ENCODE measurements at regions not wholly inside any gene's neighbourhood (a gene's known extent, or its start where the extent isn't known, plus 50 kb on each side); places are given as distances from the start of the nearest gene placed in this dataset.

DNA sequence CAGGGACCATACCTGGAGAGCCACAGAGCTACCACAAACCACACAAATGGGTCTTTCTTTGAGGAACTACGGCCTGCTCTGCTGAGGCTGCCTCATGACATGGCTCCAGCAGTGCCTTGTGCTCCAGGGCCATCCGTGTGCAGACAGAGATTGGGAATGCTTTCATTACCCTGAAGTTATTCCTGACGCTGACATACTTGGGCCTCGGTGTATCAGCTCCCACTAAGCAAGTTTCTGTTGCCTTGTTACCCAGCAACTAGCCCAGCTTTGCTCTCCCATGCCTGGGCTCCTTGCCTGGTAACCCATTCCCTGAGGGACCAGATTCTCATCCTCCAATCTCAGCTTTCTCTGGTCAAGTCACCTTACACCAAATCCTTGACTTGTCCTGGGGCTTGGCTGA lies 80.3 kb upstream of the FZD7 start:
- no peak for DNase-seq
- peaks cover 21% of the 10 kb centered on the region for H3K27me3 Mint-ChIP-seq
- TF ChIP-seq, protein P1, sequence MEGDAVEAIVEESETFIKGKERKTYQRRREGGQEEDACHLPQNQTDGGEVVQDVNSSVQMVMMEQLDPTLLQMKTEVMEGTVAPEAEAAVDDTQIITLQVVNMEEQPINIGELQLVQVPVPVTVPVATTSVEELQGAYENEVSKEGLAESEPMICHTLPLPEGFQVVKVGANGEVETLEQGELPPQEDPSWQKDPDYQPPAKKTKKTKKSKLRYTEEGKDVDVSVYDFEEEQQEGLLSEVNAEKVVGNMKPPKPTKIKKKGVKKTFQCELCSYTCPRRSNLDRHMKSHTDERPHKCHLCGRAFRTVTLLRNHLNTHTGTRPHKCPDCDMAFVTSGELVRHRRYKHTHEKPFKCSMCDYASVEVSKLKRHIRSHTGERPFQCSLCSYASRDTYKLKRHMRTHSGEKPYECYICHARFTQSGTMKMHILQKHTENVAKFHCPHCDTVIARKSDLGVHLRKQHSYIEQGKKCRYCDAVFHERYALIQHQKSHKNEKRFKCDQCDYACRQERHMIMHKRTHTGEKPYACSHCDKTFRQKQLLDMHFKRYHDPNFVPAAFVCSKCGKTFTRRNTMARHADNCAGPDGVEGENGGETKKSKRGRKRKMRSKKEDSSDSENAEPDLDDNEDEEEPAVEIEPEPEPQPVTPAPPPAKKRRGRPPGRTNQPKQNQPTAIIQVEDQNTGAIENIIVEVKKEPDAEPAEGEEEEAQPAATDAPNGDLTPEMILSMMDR (IDR thresholded peaks at IDR 0.05), result no peak
- H3K9me3 Mint-ChIP-seq, result no peaks in the 10 kb centered on the region
- ChIA-PET CTCF (no interaction called here), POLR2A (no interaction called here)
- intact Hi-C loops (cut with micrococcal nuclease), result no loop called here
- no peak overlapping the region for H3K4me3 Mint-ChIP-seq
- no peaks in the 10 kb centered on the region for H3K36me3 Mint-ChIP-seq (ENCODE audit: low read depth)
- ATAC-seq (ENCODE audit: low read depth), result no peak
- H3K27ac Mint-ChIP-seq, result no peak overlapping the region
- no peaks in the 10 kb centered on the region for H3K4me1 Mint-ChIP-seq

DNA sequence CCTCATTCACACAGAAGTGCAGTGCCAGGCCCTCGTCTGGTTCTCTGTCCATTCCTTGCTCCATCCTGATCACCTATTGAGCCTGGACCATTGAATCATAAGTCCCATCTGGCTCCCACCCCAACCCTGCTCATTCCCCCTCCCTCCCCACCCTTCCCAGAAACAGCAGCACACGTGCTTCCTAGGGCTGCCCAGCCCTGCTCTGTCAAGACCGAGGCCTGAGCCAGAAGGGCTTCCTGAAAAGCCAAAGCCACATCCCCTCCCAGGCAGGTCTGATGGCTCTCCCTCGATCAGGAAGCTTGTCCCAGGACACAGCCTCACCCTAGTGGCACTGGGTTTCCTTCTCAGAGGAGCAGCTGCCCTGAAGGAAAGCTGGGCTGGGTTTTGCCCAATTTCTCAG lies 79.8 kb upstream of the FZD7 start:
- no peaks in the 10 kb centered on the region for H3K4me1 Mint-ChIP-seq
- no peaks in the 10 kb centered on the region for H3K9me3 Mint-ChIP-seq
- ChIA-PET POLR2A (no interaction called here), CTCF (no interaction called here)
- H3K36me3 Mint-ChIP-seq (ENCODE audit: low read depth), result no peaks in the 10 kb centered on the region
- ATAC-seq (ENCODE audit: low read depth) (no peak), DNase-seq (no peak)
- TF ChIP-seq, protein P1 (IDR thresholded peaks at IDR 0.05), result no peak
- H3K27ac Mint-ChIP-seq, result no peak overlapping the region
- no peak overlapping the region for H3K4me3 Mint-ChIP-seq
- intact Hi-C loops (cut with micrococcal nuclease), result no loop called here
- H3K27me3 Mint-ChIP-seq, result peaks cover 18% of the 10 kb centered on the region

DNA sequence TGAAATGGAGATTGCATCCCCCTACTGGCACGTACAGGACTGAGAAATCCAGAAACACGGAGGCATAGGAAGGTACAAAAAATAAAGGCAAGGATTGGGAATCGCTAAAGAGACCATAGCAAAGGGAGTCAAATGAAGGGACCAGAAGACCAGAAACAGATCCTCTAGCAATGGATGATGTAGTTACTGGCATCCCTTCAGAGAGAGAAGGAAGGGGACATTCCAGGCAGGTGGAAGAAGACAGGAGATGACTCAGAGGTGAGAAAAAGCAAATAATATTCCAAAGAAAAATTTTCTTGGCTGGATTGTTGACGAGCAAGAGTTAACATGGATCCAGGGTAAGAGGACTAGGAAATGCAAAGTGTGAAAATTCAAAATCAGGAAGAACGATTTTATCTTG lies 78.4 kb upstream of the FZD7 start:
- CTCF ChIA-PET, result no interaction called here
- TF ChIP-seq, protein P1 (IDR thresholded peaks at IDR 0.05), result no peak

DNA sequence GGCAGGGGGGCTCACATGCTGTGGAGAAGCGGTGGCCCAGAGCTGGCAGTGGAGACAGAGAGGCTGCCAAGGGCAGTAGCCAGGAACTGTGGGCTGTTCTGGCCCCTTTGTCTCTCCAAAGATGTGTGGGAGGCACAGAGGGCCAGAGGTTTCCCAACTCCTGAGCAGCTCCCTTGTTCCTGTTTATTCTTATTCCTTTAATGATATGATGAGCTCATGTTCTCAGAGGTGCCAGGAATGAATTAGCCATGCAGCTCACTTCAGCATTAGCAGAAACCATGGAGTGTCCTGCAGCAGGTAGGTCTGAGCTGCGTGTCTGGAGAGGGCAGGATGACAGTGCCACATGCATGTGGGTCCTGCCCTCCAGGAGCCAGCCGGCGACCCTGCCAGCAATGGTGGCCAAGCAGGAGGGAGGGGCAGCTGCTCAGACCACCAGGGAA lies 77.9 kb upstream of the FZD7 start:
- Mint-ChIP-seq H3K9me3 (no peaks in the 10 kb centered on the region), H3K36me3 (ENCODE audit: low read depth) (no peaks in the 10 kb centered on the region), H3K27ac (no peak overlapping the region), H3K4me3 (no peak overlapping the region), H3K4me1 (peaks cover 2% of the 10 kb centered on the region), H3K27me3 (peaks cover 11% of the 10 kb centered on the region)
- ATAC-seq (ENCODE audit: low read depth) (no peak), DNase-seq (no peak)
- TF ChIP-seq, protein P1 (IDR thresholded peaks at IDR 0.05), result no peak
- CTCF ChIA-PET, result no interaction called here
- POLR2A ChIA-PET, result no interaction called here
- intact Hi-C loops (cut with micrococcal nuclease), result no loop called here

More for the DNA sequence above, 78.4 kb upstream of the FZD7 start:
- H3K4me1 Mint-ChIP-seq, result no peaks in the 10 kb centered on the region
- peaks cover 11% of the 10 kb centered on the region for H3K27me3 Mint-ChIP-seq
- no peaks in the 10 kb centered on the region for H3K9me3 Mint-ChIP-seq
- no peak overlapping the region for H3K27ac Mint-ChIP-seq
- DNase-seq, result no peak
- no peak for ATAC-seq (ENCODE audit: low read depth)
- H3K36me3 Mint-ChIP-seq (ENCODE audit: low read depth), result no peaks in the 10 kb centered on the region
- H3K4me3 Mint-ChIP-seq, result no peak overlapping the region
- POLR2A ChIA-PET, result no interaction called here
- intact Hi-C loops (cut with micrococcal nuclease), result no loop called here

DNA sequence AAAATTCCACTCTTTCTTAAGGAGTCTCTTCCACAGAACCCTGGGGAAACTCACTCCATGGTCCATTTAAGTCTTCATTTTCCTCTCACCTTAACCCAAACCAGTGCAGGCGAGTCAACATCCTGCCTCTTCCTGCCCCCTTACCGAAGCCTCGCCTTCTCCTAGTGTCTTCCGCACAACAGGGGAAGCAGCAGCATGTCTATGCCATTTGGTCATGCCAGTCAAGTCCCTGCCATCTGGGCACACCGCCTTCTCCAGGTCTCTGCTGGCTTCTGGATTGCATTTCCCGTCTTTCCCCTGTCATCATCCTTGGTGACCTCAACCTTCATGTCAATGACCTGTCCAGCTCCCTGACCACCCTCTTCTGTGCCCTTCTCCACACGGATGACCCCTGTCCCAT lies 77.3 kb upstream of the FZD7 start:
- TF ChIP-seq, protein P1 (IDR thresholded peaks at IDR 0.05), result no peak
- ChIA-PET POLR2A (no interaction called here), CTCF (no interaction called here)
- no peak for DNase-seq
- H3K36me3 Mint-ChIP-seq (ENCODE audit: low read depth), result no peaks in the 10 kb centered on the region
- no peak overlapping the region for H3K4me3 Mint-ChIP-seq
- H3K27ac Mint-ChIP-seq, result no peak overlapping the region
- H3K9me3 Mint-ChIP-seq, result no peaks in the 10 kb centered on the region
- ATAC-seq (ENCODE audit: low read depth), result no peak
- H3K4me1 Mint-ChIP-seq, result peaks cover 9% of the 10 kb centered on the region
- intact Hi-C loops (cut with micrococcal nuclease), result no loop called here
- H3K27me3 Mint-ChIP-seq, result peaks cover 9% of the 10 kb centered on the region
